K562 (cell line): ENCODE measurements at regions not wholly inside any gene's neighbourhood (a gene's known extent, or its start where the extent isn't known, plus 50 kb on each side); places are given as distances from the start of the nearest gene placed in this dataset.

ENCODE experiments used
- ATAC-seq: fragments of 200-7000 bp; cut with Tn5 transposase; 3 replicates; pipeline ENCODE4 v1.9.1; 2020; ENCODE audit warnings: moderate library complexity
- BruUV-seq: library from RNA; stranded (reverse); fragments of 400-500 nt; replicated peaks from 2 replicates; lab custom pipeline; 2021; lab: Mats Ljungman, UMichigan
- CTCF ChIA-PET: fragments of 300-600 bp; formaldehyde crosslinking; extraction: SDS; loops from one replicate; lab custom pipeline; 2021; ENCODE audit warnings: low intra/inter-chr PET ratio; lab: Yijun Ruan, JAX
- POLR2A ChIA-PET: fragments of 300-600, 350-650 bp; sonication (Branson Sonifier 250); formaldehyde crosslinking; extraction: SDS; loops from one replicate; lab custom pipeline; 2021; ENCODE audit warnings: antibody characterized with exemption, inconsistent platforms; lab: Yijun Ruan, JAX
- DNase-seq, 4 experiments: peaks; one replicate each; pipeline versions ENCODE4 v3.0.0 to v3.0.0-alpha.2; 2011 to 2018; ENCODE audit warnings: low spot score in 3 of 4, mixed read lengths in 3 of 4; ENCODE audit errors: extremely low read depth in 1 of 4
- FAIRE-seq: peaks from 2 replicates; lab custom pipeline; 2011; peaks lifted over from hg19 to GRCh38; lab: Jason Lieb, UNC
- H2AFZ ChIP-seq: 2 replicates; pipeline ENCODE4 v1.6.0; 2011; ENCODE audit warnings: low read depth, low read length, control low read depth, inconsistent platforms
- H3K27ac ChIP-seq: fragments of 200-600 bp; 3 replicates; pipeline ENCODE4 v1.8.0; 2011; ENCODE audit warnings: low read depth, mild to moderate bottlenecking, control low read depth, inconsistent platforms, low read length, moderate library complexity, mixed read lengths; ENCODE audit errors: extremely low read depth
- H3K27me3 ChIP-seq, 2 experiments: fragments of 300-600 bp in 1 of 2; 2 replicates in 1 of 2; 3 replicates in 1 of 2; pipeline versions ENCODE4 v1.6.0 to v1.8.0; 2011; ENCODE audit warnings: inconsistent platforms in 2 of 2, low read length in 2 of 2, mild to moderate bottlenecking in 1 of 2, mixed read lengths in 1 of 2, moderate library complexity in 1 of 2; ENCODE audit not compliant: control insufficient read depth in 2 of 2, insufficient read depth in 2 of 2
- H3K36me3 ChIP-seq: fragments of 300-600 bp; 3 replicates; pipeline ENCODE4 v1.8.0; 2011; ENCODE audit warnings: mild to moderate bottlenecking, low read length, inconsistent platforms; ENCODE audit not compliant: control insufficient read depth, insufficient read depth
- H3K4me1 ChIP-seq, 2 experiments: fragments of 200-600 bp in 1 of 2; replicated peaks in 1 of 2; 2 replicates in 1 of 2; 3 replicates in 1 of 2; pipeline versions ENCODE4 v1.5.1 to v1.8.0; 2011; ENCODE audit warnings: inconsistent platforms in 2 of 2, low read length in 2 of 2, mild to moderate bottlenecking in 1 of 2, mixed read lengths in 1 of 2, moderate library complexity in 1 of 2; ENCODE audit not compliant: control insufficient read depth in 2 of 2, insufficient read depth in 2 of 2
- H3K4me2 ChIP-seq: 2 replicates; pipeline ENCODE4 v1.6.1; 2011; ENCODE audit warnings: low read length, control low read depth, inconsistent platforms, mixed read lengths; ENCODE audit not compliant: insufficient read depth
- H3K4me3 ChIP-seq: fragments of 200-600 bp; sonication (generic), shearing (Covaris generic); 2 replicates; pipeline ENCODE4 v1.5.1; 2016; ENCODE audit warnings: control low read depth, inconsistent platforms
- H3K79me2 ChIP-seq: fragments of 200-600 bp; 3 replicates; pipeline ENCODE4 v1.8.0; 2011; ENCODE audit warnings: low read length, inconsistent platforms; ENCODE audit not compliant: control insufficient read depth, insufficient read depth
- H3K9ac ChIP-seq, 2 experiments: 2 replicates each; pipeline versions ENCODE4 v1.6.0 to v1.6.1; 2011; ENCODE audit warnings: low read depth in 2 of 2, low read length in 2 of 2, control low read depth in 1 of 2, inconsistent platforms in 1 of 2, mild to moderate bottlenecking in 1 of 2, mixed read lengths in 1 of 2; ENCODE audit not compliant: insufficient read depth in 1 of 2
- H3K9me1 ChIP-seq: one replicate; pipeline ENCODE4 v1.6.0; 2011; ENCODE audit warnings: inconsistent platforms, mild to moderate bottlenecking, low read length, moderate library complexity; ENCODE audit not compliant: control insufficient read depth, insufficient read depth
- H3K9me3 ChIP-seq: replicated peaks from 2 replicates; pipeline ENCODE4 v1.5.1; 2011; ENCODE audit warnings: low read depth, low read length, inconsistent platforms; ENCODE audit not compliant: control insufficient read depth, insufficient read depth
- H4K20me1 ChIP-seq: replicated peaks from 2 replicates; pipeline ENCODE4 v1.6.1; 2011; ENCODE audit warnings: low read length, inconsistent platforms, mixed read lengths; ENCODE audit not compliant: control insufficient read depth, insufficient read depth
- DIDO1 ChIP-seq: fragments of 450-650 bp; IDR thresholded peaks from 2 replicates; pipeline ENCODE4 v1.6.1; 2016; ENCODE audit warnings: low read depth, missing biosample characterization, missing genetic modification characterization
- ELK3 ChIP-seq: fragments of 450-650 bp; formaldehyde crosslinking; IDR thresholded peaks from 2 replicates; pipeline ENCODE4 v1.4.0; 2020; ENCODE audit warnings: mild to moderate bottlenecking
- ETV1 ChIP-seq: fragments of 450-650 bp; conservative IDR thresholded peaks from 2 replicates; pipeline ENCODE4 v1.6.1; 2016; ENCODE audit warnings: missing genetic modification characterization, control low read depth, low read depth, missing compliant biosample characterization
- FOXJ3 ChIP-seq: sonication (generic); formaldehyde crosslinking; IDR thresholded peaks from 2 replicates; pipeline ENCODE4 v1.4.0; 2020; ENCODE audit warnings: mild to moderate bottlenecking, missing genetic modification reagents
- HBP1 ChIP-seq: fragments of 450-650 bp; formaldehyde crosslinking; IDR thresholded peaks from 2 replicates; pipeline ENCODE4 v1.4.0; 2022; ENCODE audit warnings: missing genetic modification characterization
- MAFF ChIP-seq: IDR thresholded peaks from 2 replicates; pipeline ENCODE4 v1.6.1; 2012; ENCODE audit warnings: low read length, improper control_type of control experiment
- MAX ChIP-seq: sonication (generic); formaldehyde crosslinking; IDR thresholded peaks from 2 replicates; pipeline ENCODE4 v1.9.0; 2022; ENCODE audit warnings: mild to moderate bottlenecking, missing genetic modification reagents
- NFXL1 ChIP-seq: fragments of 450-650 bp; formaldehyde crosslinking; IDR thresholded peaks from 2 replicates; pipeline ENCODE4 v1.4.0; 2021; ENCODE audit warnings: mild to moderate bottlenecking
- NUFIP1 ChIP-seq: fragments of 450-650 bp; IDR thresholded peaks from 2 replicates; pipeline ENCODE4 v1.6.1; 2018; ENCODE audit not compliant: partially characterized antibody
- PCBP2 ChIP-seq: fragments of 200-400 bp; formaldehyde crosslinking; IDR thresholded peaks from 2 replicates; pipeline ENCODE4 v1.6.1; 2018; ENCODE audit warnings: low read length, low read depth, mild to moderate bottlenecking, moderate library complexity; ENCODE audit not compliant: poor library complexity, severe bottlenecking
- PRPF4 ChIP-seq: fragments of 200-400 bp; formaldehyde crosslinking; IDR thresholded peaks from one replicate; pipeline ENCODE4 v1.6.1; 2017; ENCODE audit warnings: low read length, low read depth, mild to moderate bottlenecking; ENCODE audit not compliant: insufficient read depth, poor library complexity, severe bottlenecking
- RBM25 ChIP-seq: fragments of 200-400 bp; formaldehyde crosslinking; IDR thresholded peaks from 2 replicates; pipeline ENCODE4 v1.6.1; 2018; ENCODE audit warnings: low read length, low read depth, moderate library complexity; ENCODE audit not compliant: severe bottlenecking
- THRB ChIP-seq: fragments of 450-650 bp; formaldehyde crosslinking; conservative IDR thresholded peaks from 2 replicates; pipeline ENCODE4 v1.4.0; 2022; ENCODE audit warnings: mild to moderate bottlenecking, missing genetic modification characterization
- TSHZ1 ChIP-seq: fragments of 250-450 bp; sonication (Bioruptor Pico); IDR thresholded peaks from 2 replicates; pipeline ENCODE4 v1.4.0; 2020; ENCODE audit warnings: mild to moderate bottlenecking, moderate library complexity
- ZNF143 ChIP-seq: sonication (generic); formaldehyde crosslinking; IDR thresholded peaks from 2 replicates; pipeline ENCODE4 v1.9.0; 2022; ENCODE audit warnings: mild to moderate bottlenecking, missing genetic modification reagents
- ZNF408 ChIP-seq: fragments of 250-450 bp; sonication (Bioruptor Pico); IDR thresholded peaks from 2 replicates; pipeline ENCODE4 v1.4.0; 2020; ENCODE audit warnings: low read depth, mild to moderate bottlenecking, moderate library complexity
- in situ Hi-C: fragments of 300-500 bp; cut with MboI; formaldehyde crosslinking; loops from 4 replicates; pipeline ENCODE4 v1.15.0; 2018; ENCODE audit warnings: inconsistent platforms, mixed read lengths
- intact Hi-C: fragments of 100-400 bp; cut with micrococcal nuclease; formaldehyde crosslinking; loops from 2 replicates; pipeline ENCODE4 v1.14.2; 2022

DNA sequence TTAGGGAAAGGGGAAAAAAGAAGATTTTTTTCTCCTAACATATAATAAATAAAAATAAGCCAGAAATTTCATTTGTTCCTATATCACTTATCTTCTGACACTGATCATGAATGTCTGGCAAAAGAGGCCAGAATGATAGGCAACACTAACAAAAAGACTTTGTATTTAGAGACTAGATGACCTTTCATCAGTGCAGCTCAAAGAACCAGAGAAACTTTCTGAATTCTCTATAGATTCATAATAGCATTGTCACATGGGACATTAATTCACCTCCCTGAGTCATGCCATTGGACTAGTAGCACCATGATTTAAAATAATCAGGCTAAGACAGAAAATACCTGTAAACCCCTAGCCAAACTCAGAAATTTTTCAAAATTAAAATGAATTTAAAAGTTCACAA is 95.4 kb upstream of the CCDC28A start:
- BruUV-seq: no TSS peak
- in situ Hi-C loops (no loop called here), intact Hi-C loops (no loop called here)
- H3K27me3 ChIP-seq: peaks cover 8 to 15% of the 10 kb centered on the region in 2 experiments
- H3K36me3 ChIP-seq: no peaks in the 10 kb centered on the region
- H3K9me3 ChIP-seq: no peaks in the 10 kb centered on the region
- no peaks in the 10 kb centered on the region for H4K20me1 ChIP-seq
- FAIRE-seq (no peak), DNase-seq (no peak), ATAC-seq (no peak)
- no peaks in the 10 kb centered on the region for H3K79me2 ChIP-seq
- no peak overlapping the region for H3K4me2 ChIP-seq
- H3K4me3 ChIP-seq: no peak overlapping the region
- no peak overlapping the region for H3K9ac ChIP-seq
- ChIA-PET CTCF (no interaction called here), POLR2A (interaction anchor here (1.0 to 1.4 kb wide), 2 partner anchors 10 to 498 kb away, joined by 3 read pairs; no protein-coding TSS in a partner anchor)
- H3K9me1 ChIP-seq: no peaks in the 10 kb centered on the region
- H3K27ac ChIP-seq: no peak overlapping the region
- H3K4me1 ChIP-seq: peaks cover 2 to 4% of the 10 kb centered on the region in 2 experiments; a peak in 2 of 5 replicates
- no peak overlapping the region for H2AFZ ChIP-seq
- no peak for TF ChIP-seq THRB (CRISPR knock-in tag)
- no peak for TF ChIP-seq TSHZ1 (CRISPR knock-in tag)
- no peak for TF ChIP-seq PRPF4
- TF ChIP-seq ZNF408 (CRISPR knock-in tag): no peak
- TF ChIP-seq NFXL1: no peak
- TF ChIP-seq FOXJ3 (CRISPR knock-in tag): no peak
- no peak for TF ChIP-seq DIDO1 (tag)
- TF ChIP-seq HBP1: no peak
- TF ChIP-seq MAX (CRISPR knock-in tag): no peak
- TF ChIP-seq ZNF143 (CRISPR knock-in tag): no peak
- TF ChIP-seq ELK3 (CRISPR knock-in tag): no peak
- TF ChIP-seq RBM25: no peak
- no peak for TF ChIP-seq MAFF
- TF ChIP-seq PCBP2: no peak
- no peak for TF ChIP-seq NUFIP1
- no peak for TF ChIP-seq ETV1 (tag)
